8988T (cell line): ENCODE measurements at regions not wholly inside any gene's neighbourhood (a gene's known extent, or its start where the extent isn't known, plus 50 kb on each side); places are given as distances from the start of the nearest gene placed in this dataset.
"Not testable (repeated sequence)": the region's sequence is repeated elsewhere in the genome, so short reads cannot be mapped to it uniquely, and the experiment has no call there.

ENCODE experiments used
- DNase-seq: peaks from one replicate; pipeline ENCODE4 v3.0.0; 2011

- no peak for DNase-seq
Measured at GRCh38 chr10:21285742-21286331, 239.6 kb downstream of the SKIDA1 start.

- DNase-seq: no peak
Measured at GRCh38 chr10:21285207-21285606, 240.3 kb downstream of the SKIDA1 start.

GRCh38 chr10:21284301-21284700 is 241.2 kb downstream of the SKIDA1 start:
- DNase-seq: no peak

- not testable (repeated sequence) for DNase-seq
Measured at GRCh38 chr10:21283053-21283452, 242.4 kb downstream of the SKIDA1 start.

- no peak for DNase-seq
Measured at GRCh38 chr10:21281765-21282484, 243.6 kb downstream of the SKIDA1 start.

GRCh38 chr10:21280971-21281572 is 244.4 kb downstream of the SKIDA1 start:
- no peak for DNase-seq

- DNase-seq: no peak
Measured at GRCh38 chr10:21280037-21280436, 245.4 kb downstream of the SKIDA1 start.

GRCh38 chr10:21279217-21279575 is 246.3 kb downstream of the SKIDA1 start:
- no peak for DNase-seq

- DNase-seq: peak; percentile 53
Measured at GRCh38 chr10:21278491-21279216, 246.8 kb downstream of the SKIDA1 start.

- DNase-seq: no peak
Measured at GRCh38 chr10:21273400-21273968, 252.0 kb downstream of the SKIDA1 start.

- DNase-seq: no peak
Measured at GRCh38 chr10:21272643-21273399, 252.7 kb downstream of the SKIDA1 start.

- no peak for DNase-seq
Measured at GRCh38 chr10:21270976-21271375, 254.5 kb downstream of the SKIDA1 start.

GRCh38 chr10:21269289-21269688 is 256.2 kb downstream of the SKIDA1 start:
- no peak for DNase-seq

GRCh38 chr10:21265622-21266021 is 259.9 kb downstream of the SKIDA1 start:
- DNase-seq: no peak

- no peak for DNase-seq
Measured at GRCh38 chr10:21264271-21264670, 261.2 kb downstream of the SKIDA1 start.

GRCh38 chr10:21263839-21264238 is 261.6 kb downstream of the SKIDA1 start:
- DNase-seq: no peak

- no peak for DNase-seq
Measured at GRCh38 chr10:21263263-21263803, 262.1 kb downstream of the SKIDA1 start.

GRCh38 chr10:21261842-21262294 is 263.6 kb downstream of the SKIDA1 start:
- DNase-seq: no peak

GRCh38 chr10:21260506-21261149 is 264.9 kb downstream of the SKIDA1 start:
- DNase-seq: no peak

GRCh38 chr10:21260066-21260465 is 265.4 kb downstream of the SKIDA1 start:
- no peak for DNase-seq

- no peak for DNase-seq
Measured at GRCh38 chr10:21257919-21258318, 267.6 kb downstream of the SKIDA1 start.

- DNase-seq: no peak
Measured at GRCh38 chr10:21257191-21257590, 268.3 kb downstream of the SKIDA1 start.
